ENCODE measurements at regions not wholly inside any gene's neighbourhood (a gene's known extent, or its start where the extent isn't known, plus 50 kb on each side); places are given as distances from the start of the nearest gene placed in this dataset.

- Mint-ChIP-seq H3K9me3 (ENCODE audit: low read depth) (peaks cover 11% of the 10 kb centered on the region), H3K27ac (ENCODE audit: unreplicated experiment) (no peak overlapping the region), H3K27me3 (ENCODE audit: low read depth) (no peaks in the 10 kb centered on the region), H3K36me3 (ENCODE audit: low read depth) (no peaks in the 10 kb centered on the region), H3K4me3 (ENCODE audit: unreplicated experiment) (no peak overlapping the region), H3K4me1 (ENCODE audit: low read depth) (no peaks in the 10 kb centered on the region)
- TF ChIP-seq CTCF (IDR thresholded peaks at IDR 0.05), result no peak
- no peak for DNase-seq (ENCODE audit: low spot score)
Measured at GRCh38 chr9:1599961-1600360, 415.2 kb upstream of the SMARCA2 start.

- Mint-ChIP-seq H3K36me3 (ENCODE audit: low read depth) (no peaks in the 10 kb centered on the region), H3K4me3 (ENCODE audit: unreplicated experiment) (no peak overlapping the region), H3K27me3 (ENCODE audit: low read depth) (peaks cover 2% of the 10 kb centered on the region), H3K9me3 (ENCODE audit: low read depth) (peaks cover 12% of the 10 kb centered on the region), H3K27ac (ENCODE audit: unreplicated experiment) (no peak overlapping the region), H3K4me1 (ENCODE audit: low read depth) (no peaks in the 10 kb centered on the region)
- peak; percentile 54 for TF ChIP-seq CTCF (IDR thresholded peaks at IDR 0.05)
- DNase-seq (ENCODE audit: low spot score), result no peak
Measured at GRCh38 chr9:1604942-1605560, 410.1 kb upstream of the SMARCA2 start.

- Mint-ChIP-seq H3K9me3 (ENCODE audit: low read depth) (peaks cover 12% of the 10 kb centered on the region), H3K36me3 (ENCODE audit: low read depth) (no peaks in the 10 kb centered on the region), H3K27me3 (ENCODE audit: low read depth) (peaks cover 2% of the 10 kb centered on the region), H3K27ac (ENCODE audit: unreplicated experiment) (no peak overlapping the region), H3K4me1 (ENCODE audit: low read depth) (no peaks in the 10 kb centered on the region), H3K4me3 (ENCODE audit: unreplicated experiment) (no peak overlapping the region)
- no peak for DNase-seq (ENCODE audit: low spot score)
- TF ChIP-seq CTCF (IDR thresholded peaks at IDR 0.05), result no peak
Measured at GRCh38 chr9:1606253-1606652, 408.9 kb upstream of the SMARCA2 start.

GRCh38 chr9:1612886-1613285 lies 402.3 kb upstream of the SMARCA2 start:
- H3K4me1 Mint-ChIP-seq (ENCODE audit: low read depth), result no peaks in the 10 kb centered on the region
- peaks cover 15% of the 10 kb centered on the region for H3K9me3 Mint-ChIP-seq (ENCODE audit: low read depth)
- H3K36me3 Mint-ChIP-seq (ENCODE audit: low read depth), result no peaks in the 10 kb centered on the region
- peaks cover 5% of the 10 kb centered on the region for H3K27me3 Mint-ChIP-seq (ENCODE audit: low read depth)
- H3K27ac Mint-ChIP-seq (ENCODE audit: unreplicated experiment), result no peak overlapping the region
- DNase-seq (ENCODE audit: low spot score), result no peak
- H3K4me3 Mint-ChIP-seq (ENCODE audit: unreplicated experiment), result no peak overlapping the region
- no peak for TF ChIP-seq CTCF (IDR thresholded peaks at IDR 0.05)

- no peak for DNase-seq (ENCODE audit: low spot score)
- no peak overlapping the region for H3K4me3 Mint-ChIP-seq (ENCODE audit: unreplicated experiment)
- H3K27ac Mint-ChIP-seq (ENCODE audit: unreplicated experiment), result no peak overlapping the region
- peaks cover 4% of the 10 kb centered on the region for H3K27me3 Mint-ChIP-seq (ENCODE audit: low read depth)
- no peaks in the 10 kb centered on the region for H3K4me1 Mint-ChIP-seq (ENCODE audit: low read depth)
- H3K9me3 Mint-ChIP-seq (ENCODE audit: low read depth), result peaks cover 17% of the 10 kb centered on the region
- no peaks in the 10 kb centered on the region for H3K36me3 Mint-ChIP-seq (ENCODE audit: low read depth)
- no peak for TF ChIP-seq CTCF (IDR thresholded peaks at IDR 0.05)
Measured at GRCh38 chr9:1617419-1617818, 397.7 kb upstream of the SMARCA2 start.
